IPS DF 19.7 (cell line): ENCODE measurements at regions not wholly inside any gene's neighbourhood (a gene's known extent, or its start where the extent isn't known, plus 50 kb on each side); places are given as distances from the start of the nearest gene placed in this dataset.

Source experiments
- DNase-seq: peaks from one replicate; pipeline ENCODE4 v3.0.0-alpha.2; 2013; ENCODE audit warnings: low read depth, low spot score

- DNase-seq: no peak
Observed at GRCh38 chr6:23212398-23212797, 643.0 kb downstream of the HDGFL1 start.

- DNase-seq: no peak
Observed at GRCh38 chr6:23213193-23213592, 643.8 kb downstream of the HDGFL1 start.

GRCh38 chr6:23213651-23214050, 644.3 kb downstream of the HDGFL1 start:
- DNase-seq: no peak

GRCh38 chr6:23218751-23219150, 649.4 kb downstream of the HDGFL1 start:
- DNase-seq: peak; percentile 9

- no peak for DNase-seq
Observed at GRCh38 chr6:23222724-23223123, 653.4 kb downstream of the HDGFL1 start.

- DNase-seq: no peak
Observed at GRCh38 chr6:23224540-23224939, 655.2 kb downstream of the HDGFL1 start.

GRCh38 chr6:23228439-23229024, 659.2 kb downstream of the HDGFL1 start:
- no peak for DNase-seq

- no peak for DNase-seq
Observed at GRCh38 chr6:23243854-23244253, 674.5 kb downstream of the HDGFL1 start.

GRCh38 chr6:23244300-23244699, 674.9 kb downstream of the HDGFL1 start:
- no peak for DNase-seq

GRCh38 chr6:23245572-23245971, 676.2 kb downstream of the HDGFL1 start:
- no peak for DNase-seq

GRCh38 chr6:23246896-23247295, 677.5 kb downstream of the HDGFL1 start:
- DNase-seq: no peak

GRCh38 chr6:23250556-23250955, 681.2 kb downstream of the HDGFL1 start:
- DNase-seq: no peak

- DNase-seq: no peak
Observed at GRCh38 chr6:23262864-23263263, 693.5 kb downstream of the HDGFL1 start.

- DNase-seq: no peak
Observed at GRCh38 chr6:23265270-23265669, 695.9 kb downstream of the HDGFL1 start.

GRCh38 chr6:23266536-23266935, 697.2 kb downstream of the HDGFL1 start:
- DNase-seq: no peak

- no peak for DNase-seq
Observed at GRCh38 chr6:23267651-23268050, 698.3 kb downstream of the HDGFL1 start.

- DNase-seq: no peak
Observed at GRCh38 chr6:23268348-23268747, 699.0 kb downstream of the HDGFL1 start.

GRCh38 chr6:23269436-23269835, 700.1 kb downstream of the HDGFL1 start:
- DNase-seq: no peak

GRCh38 chr6:23272536-23272935, 703.2 kb downstream of the HDGFL1 start:
- DNase-seq: no peak

GRCh38 chr6:23277521-23278179, 708.3 kb downstream of the HDGFL1 start:
- DNase-seq: no peak

- DNase-seq: no peak
Observed at GRCh38 chr6:23278180-23278532, 708.8 kb downstream of the HDGFL1 start.

- DNase-seq: no peak
Observed at GRCh38 chr6:23280437-23280836, 711.1 kb downstream of the HDGFL1 start.

GRCh38 chr6:23282252-23283021, 713.1 kb downstream of the HDGFL1 start:
- no peak for DNase-seq
